ENCODE measurements at regions not wholly inside any gene's neighbourhood (a gene's known extent, or its start where the extent isn't known, plus 50 kb on each side); places are given as distances from the start of the nearest gene placed in this dataset.

DNA sequence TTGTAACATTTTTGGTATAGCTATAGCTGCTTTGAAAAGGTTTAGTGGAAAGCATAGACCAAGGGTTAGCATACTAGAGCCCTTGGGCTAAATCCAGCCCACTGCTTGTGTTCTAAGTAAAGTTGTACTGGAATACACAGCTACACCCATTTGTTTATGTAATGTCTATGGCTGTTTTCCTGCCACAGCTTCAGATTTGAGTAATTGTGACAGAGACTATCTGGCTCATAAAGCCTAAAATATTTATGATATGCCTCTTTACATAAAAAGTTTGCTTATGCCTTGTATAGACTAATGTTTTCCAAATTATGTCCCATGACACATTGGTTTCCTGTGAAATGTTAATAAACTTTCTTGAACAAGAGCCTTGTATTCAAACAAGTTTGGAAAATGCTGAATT is 234.8 kb upstream of the ATP2B1 start:
- ATAC-seq (peak; percentile 43; the same call in 2 of the 3 replicates), DNase-seq (ENCODE audit: low read depth, low spot score) (no peak), FAIRE-seq (no peak)
- TF ChIP-seq CBX5 (IDR thresholded peaks at IDR 0.05; ENCODE audit: low read depth): no peak
- no peak for TF ChIP-seq RCOR1 (conservative IDR thresholded peaks at IDR 0.05; ENCODE audit: low read depth, low read length)
- TF ChIP-seq, protein P1, sequence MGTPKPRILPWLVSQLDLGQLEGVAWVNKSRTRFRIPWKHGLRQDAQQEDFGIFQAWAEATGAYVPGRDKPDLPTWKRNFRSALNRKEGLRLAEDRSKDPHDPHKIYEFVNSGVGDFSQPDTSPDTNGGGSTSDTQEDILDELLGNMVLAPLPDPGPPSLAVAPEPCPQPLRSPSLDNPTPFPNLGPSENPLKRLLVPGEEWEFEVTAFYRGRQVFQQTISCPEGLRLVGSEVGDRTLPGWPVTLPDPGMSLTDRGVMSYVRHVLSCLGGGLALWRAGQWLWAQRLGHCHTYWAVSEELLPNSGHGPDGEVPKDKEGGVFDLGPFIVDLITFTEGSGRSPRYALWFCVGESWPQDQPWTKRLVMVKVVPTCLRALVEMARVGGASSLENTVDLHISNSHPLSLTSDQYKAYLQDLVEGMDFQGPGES (IDR thresholded peaks at IDR 0.05): no peak
- no peak for TF ChIP-seq RFX5 (IDR thresholded peaks at IDR 0.05; ENCODE audit: low read depth, low read length)
- TF ChIP-seq, protein P2, sequence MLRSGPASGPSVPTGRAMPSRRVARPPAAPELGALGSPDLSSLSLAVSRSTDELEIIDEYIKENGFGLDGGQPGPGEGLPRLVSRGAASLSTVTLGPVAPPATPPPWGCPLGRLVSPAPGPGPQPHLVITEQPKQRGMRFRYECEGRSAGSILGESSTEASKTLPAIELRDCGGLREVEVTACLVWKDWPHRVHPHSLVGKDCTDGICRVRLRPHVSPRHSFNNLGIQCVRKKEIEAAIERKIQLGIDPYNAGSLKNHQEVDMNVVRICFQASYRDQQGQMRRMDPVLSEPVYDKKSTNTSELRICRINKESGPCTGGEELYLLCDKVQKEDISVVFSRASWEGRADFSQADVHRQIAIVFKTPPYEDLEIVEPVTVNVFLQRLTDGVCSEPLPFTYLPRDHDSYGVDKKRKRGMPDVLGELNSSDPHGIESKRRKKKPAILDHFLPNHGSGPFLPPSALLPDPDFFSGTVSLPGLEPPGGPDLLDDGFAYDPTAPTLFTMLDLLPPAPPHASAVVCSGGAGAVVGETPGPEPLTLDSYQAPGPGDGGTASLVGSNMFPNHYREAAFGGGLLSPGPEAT (IDR thresholded peaks at IDR 0.05; ENCODE audit: low read depth): no peak
- TF ChIP-seq ATF7 (IDR thresholded peaks at IDR 0.05; ENCODE audit: low read depth): no peak
- no peak for TF ChIP-seq NFYB (IDR thresholded peaks at IDR 0.05; ENCODE audit: insufficient read depth, low read depth, low read length)
- TF ChIP-seq HDGF (IDR thresholded peaks at IDR 0.05): no peak
- no peak for TF ChIP-seq SMARCA5 (IDR thresholded peaks at IDR 0.05)
- TF ChIP-seq SUZ12 (IDR thresholded peaks at IDR 0.05; ENCODE audit: unreplicated experiment): no peak
- TF ChIP-seq CBX3 (IDR thresholded peaks at IDR 0.05; ENCODE audit: borderline replicate concordance, low read depth): no peak
- no peak for TF ChIP-seq MYB (IDR thresholded peaks at IDR 0.05; ENCODE audit: borderline replicate concordance, low read depth, low read length)
- no peak for TF ChIP-seq NR2F1 (conservative IDR thresholded peaks at IDR 0.05)
- TF ChIP-seq, protein P3, sequence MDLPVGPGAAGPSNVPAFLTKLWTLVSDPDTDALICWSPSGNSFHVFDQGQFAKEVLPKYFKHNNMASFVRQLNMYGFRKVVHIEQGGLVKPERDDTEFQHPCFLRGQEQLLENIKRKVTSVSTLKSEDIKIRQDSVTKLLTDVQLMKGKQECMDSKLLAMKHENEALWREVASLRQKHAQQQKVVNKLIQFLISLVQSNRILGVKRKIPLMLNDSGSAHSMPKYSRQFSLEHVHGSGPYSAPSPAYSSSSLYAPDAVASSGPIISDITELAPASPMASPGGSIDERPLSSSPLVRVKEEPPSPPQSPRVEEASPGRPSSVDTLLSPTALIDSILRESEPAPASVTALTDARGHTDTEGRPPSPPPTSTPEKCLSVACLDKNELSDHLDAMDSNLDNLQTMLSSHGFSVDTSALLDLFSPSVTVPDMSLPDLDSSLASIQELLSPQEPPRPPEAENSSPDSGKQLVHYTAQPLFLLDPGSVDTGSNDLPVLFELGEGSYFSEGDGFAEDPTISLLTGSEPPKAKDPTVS (IDR thresholded peaks at IDR 0.05; ENCODE audit: low read depth, low read length): no peak
- H3K4me2 ChIP-seq (ENCODE audit: control insufficient read depth, insufficient read depth): no peak overlapping the region
- H4K20me1 ChIP-seq (ENCODE audit: control insufficient read depth, insufficient read depth): no peaks in the 10 kb centered on the region
- no peaks in the 10 kb centered on the region for H3K79me2 ChIP-seq (ENCODE audit: control insufficient read depth, insufficient read depth, low read length)
- ChIA-PET SMC1A (ENCODE audit: uncharacterized antibody, unreplicated experiment) (interaction anchor here (0.6 to 4.5 kb wide), 7 partner anchors 11 to 196 kb away, joined by 3 to 21 read pairs (median 3); no protein-coding TSS in a partner anchor), CTCF (interaction anchor here (1.1 to 3.3 kb wide), 2 partner anchors 10 to 17 kb away, joined by 3 to 7 read pairs; no protein-coding TSS in a partner anchor), RAD21 (ENCODE audit: unreplicated experiment) (interaction anchor here (1.0 to 1.5 kb wide), 3 partner anchors 9 to 18 kb away, joined by 3 to 4 read pairs (median 3); no protein-coding TSS in a partner anchor), POLR2A (interaction anchor here (1.0 to 1.2 kb wide), 3 partner anchors 8 to 15 kb away, joined by 3 read pairs; no protein-coding TSS in a partner anchor)
- no TSS peak for BruUV-seq (replicated peaks)
- no peaks in the 10 kb centered on the region for H3K9me3 ChIP-seq (replicated peaks; ENCODE audit: control insufficient read depth, insufficient read depth, low read length)
- no peak overlapping the region for H3K4me3 ChIP-seq
- H3K27me3 ChIP-seq (replicated peaks in 1 of 2; ENCODE audit: control insufficient read depth in 2 of 2, insufficient read depth in 2 of 2, low read length in 1 of 2): no peaks in the 10 kb centered on the region
- in situ Hi-C loops (cut with MboI) (no loop called here), intact Hi-C loops (cut with micrococcal nuclease; ENCODE audit: unreplicated experiment) (no loop called here)
- no peak overlapping the region for H3K27ac ChIP-seq (ENCODE audit: control insufficient read depth, insufficient read depth)
- H3K4me1 ChIP-seq (ENCODE audit: control insufficient read depth, insufficient read depth, low read length): peaks cover 4% of the 10 kb centered on the region; the same call in 1 of the 2 replicates
- peak overlapping the region; percentile 27; the same call in 1 of the 2 replicates for H2AFZ ChIP-seq (ENCODE audit: control insufficient read depth, low read depth, low read length)
- H3K36me3 ChIP-seq (ENCODE audit: control insufficient read depth in 2 of 2, insufficient read depth in 2 of 2, low read length in 1 of 2): no peaks in the 10 kb centered on the region
- H3K9ac ChIP-seq (ENCODE audit: control insufficient read depth, insufficient read depth, low read length): no peak overlapping the region

All from GM12878 (cell line).